ENCODE measurements at regions not wholly inside any gene's neighbourhood (a gene's known extent, or its start where the extent isn't known, plus 50 kb on each side); places are given as distances from the start of the nearest gene placed in this dataset.

- no peak for TF ChIP-seq CTCF (IDR thresholded peaks at IDR 0.05; ENCODE audit: low read depth, low read length, poor library complexity, severe bottlenecking)
- no peak for TF ChIP-seq EZH2phosphoT487 (IDR thresholded peaks at IDR 0.05; ENCODE audit: borderline replicate concordance, low read length)
These were observed 454.2 kb downstream of the GABRB3 start for GRCh38 chr15:26318689-26319088.
